Large intestine (tissue), 3 donors: ENCODE measurements at regions not wholly inside any gene's neighbourhood (a gene's known extent, or its start where the extent isn't known, plus 50 kb on each side); places are given as distances from the start of the nearest gene placed in this dataset.

Experiments used
- DNase-seq, 2 donors: peaks; one replicate each; pipeline versions ENCODE4 v3.0.0 to v3.0.0-alpha.2; 2013
- H3K27ac ChIP-seq: one replicate; pipeline ENCODE4 v1.5.1; 2013; ENCODE audit warnings: low read length
- H3K27me3 ChIP-seq: 2 replicates; pipeline ENCODE4 v1.6.1; 2013; ENCODE audit warnings: low read length; ENCODE audit not compliant: control insufficient read depth, insufficient read depth
- H3K36me3 ChIP-seq: 2 replicates; pipeline ENCODE4 v1.6.1; 2013; ENCODE audit warnings: low read length; ENCODE audit not compliant: control insufficient read depth, insufficient read depth
- H3K4me1 ChIP-seq: one replicate; pipeline ENCODE4 v1.6.1; 2013; ENCODE audit warnings: low read length; ENCODE audit not compliant: control insufficient read depth, insufficient read depth
- H3K4me3 ChIP-seq: one replicate; pipeline ENCODE4 v1.5.1; 2013; ENCODE audit warnings: low read length
- H3K9me3 ChIP-seq: one replicate; pipeline ENCODE4 v1.6.1; 2013; ENCODE audit warnings: mild to moderate bottlenecking, low read depth, low read length, moderate library complexity; ENCODE audit not compliant: control insufficient read depth
- WGBS: methylation state at CpG from one replicate; pipeline ENCODE4 v1.1.5; 2013; ENCODE audit warnings: low lambda C conversion rate; ENCODE audit not compliant: insufficient coverage; 5-methylcytosine and 5-hydroxymethylcytosine counted together

DNA sequence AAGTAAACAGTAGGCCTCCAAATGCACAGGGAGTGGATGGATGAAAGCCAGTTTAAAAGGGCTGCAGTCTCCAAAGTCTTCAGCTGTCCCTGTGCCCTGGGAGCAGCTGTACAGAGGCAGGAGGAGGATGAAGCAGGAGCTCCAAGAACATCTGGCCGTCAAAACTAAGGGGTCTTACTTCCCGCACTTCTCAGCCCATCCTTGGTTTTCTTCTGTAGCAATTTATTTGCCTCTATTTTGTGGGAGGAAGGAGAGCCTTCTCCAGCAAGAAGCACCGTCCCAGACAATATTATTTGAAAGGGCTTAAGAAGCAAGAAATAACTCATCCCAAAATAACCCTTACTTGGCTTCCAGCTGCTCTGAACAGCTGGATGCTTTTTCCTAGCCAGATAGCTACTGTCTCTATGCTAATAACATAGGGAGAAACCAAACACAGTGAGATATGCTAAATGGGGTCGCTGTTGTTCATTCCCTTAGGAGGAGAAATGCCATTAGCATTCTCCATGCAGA lies 133.2 kb downstream of the SPATA19 start:
- H3K4me1 ChIP-seq = no peaks in the 10 kb centered on the region
- 20% methylated on average over 1 of the region's 4 CpGs for WGBS
- H3K4me3 ChIP-seq = no peak overlapping the region
- peak; percentile 19 to 39 for DNase-seq
- H3K27me3 ChIP-seq = peaks cover 22% of the 10 kb centered on the region
- H3K27ac ChIP-seq = no peak overlapping the region
- H3K36me3 ChIP-seq = no peaks in the 10 kb centered on the region
- no peaks in the 10 kb centered on the region for H3K9me3 ChIP-seq

DNA sequence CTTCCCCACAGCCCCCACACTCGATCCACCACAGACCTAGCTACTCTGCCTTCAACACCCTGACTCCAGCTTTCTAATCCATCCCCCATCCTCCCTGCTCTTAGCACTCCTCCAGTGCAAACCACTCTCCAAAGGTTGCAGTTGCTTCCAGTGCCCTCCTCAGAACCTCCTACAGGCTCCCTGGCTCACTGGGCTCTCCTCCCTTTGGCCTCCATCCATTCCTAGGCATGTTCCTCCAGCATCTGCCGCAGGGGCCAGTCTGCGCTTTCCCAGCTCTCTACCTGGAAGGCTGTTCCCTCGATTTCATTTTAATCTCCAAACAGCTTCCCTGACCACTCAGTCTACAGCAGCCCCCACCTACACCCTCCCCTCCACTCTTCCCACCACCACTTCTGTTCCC lies 133.8 kb downstream of the SPATA19 start:
- Histone ChIP-seq H3K4me3 (no peak overlapping the region), H3K36me3 (no peaks in the 10 kb centered on the region), H3K27me3 (peaks cover 22% of the 10 kb centered on the region), H3K4me1 (no peaks in the 10 kb centered on the region), H3K27ac (no peak overlapping the region), H3K9me3 (no peaks in the 10 kb centered on the region)
- peak in 1 of 2 donors; percentile 5 for DNase-seq
- WGBS = no CpG with 5 or more reads among the region's 4 CpGs

DNA sequence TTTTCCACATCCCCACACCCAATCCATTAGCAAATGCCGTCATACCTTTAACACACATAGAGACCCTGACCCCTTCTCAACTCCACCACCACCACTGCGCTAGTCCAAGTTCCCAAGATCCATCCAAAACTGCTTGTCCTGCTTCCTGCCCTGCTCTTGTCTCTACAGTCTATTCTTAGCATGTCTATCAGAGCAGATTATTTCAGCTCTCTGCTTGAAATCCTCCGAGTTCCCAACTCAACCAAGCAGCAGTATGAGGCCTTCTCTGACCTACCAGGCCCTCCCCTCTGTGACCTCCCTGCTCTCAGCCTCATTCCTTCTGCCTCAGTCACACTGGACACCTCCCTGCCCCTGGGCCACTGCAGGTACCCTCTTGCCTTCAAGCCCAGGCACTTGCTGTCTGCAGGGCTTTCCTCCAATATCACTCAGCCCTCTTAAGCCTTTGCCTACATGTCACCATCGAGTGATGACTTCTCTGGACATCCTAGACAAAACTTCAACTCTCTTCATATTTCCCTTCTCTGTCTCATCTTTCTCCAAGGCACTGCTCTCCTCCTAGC lies 134.6 kb downstream of the SPATA19 start:
- DNase-seq = no peak
- peaks cover 21% of the 10 kb centered on the region for H3K27me3 ChIP-seq
- no peaks in the 10 kb centered on the region for H3K4me1 ChIP-seq
- no peak overlapping the region for H3K4me3 ChIP-seq
- H3K9me3 ChIP-seq = no peaks in the 10 kb centered on the region
- no peak overlapping the region for H3K27ac ChIP-seq
- no peaks in the 10 kb centered on the region for H3K36me3 ChIP-seq
- 100% methylated on average over 3 of the region's 4 CpGs for WGBS

DNA sequence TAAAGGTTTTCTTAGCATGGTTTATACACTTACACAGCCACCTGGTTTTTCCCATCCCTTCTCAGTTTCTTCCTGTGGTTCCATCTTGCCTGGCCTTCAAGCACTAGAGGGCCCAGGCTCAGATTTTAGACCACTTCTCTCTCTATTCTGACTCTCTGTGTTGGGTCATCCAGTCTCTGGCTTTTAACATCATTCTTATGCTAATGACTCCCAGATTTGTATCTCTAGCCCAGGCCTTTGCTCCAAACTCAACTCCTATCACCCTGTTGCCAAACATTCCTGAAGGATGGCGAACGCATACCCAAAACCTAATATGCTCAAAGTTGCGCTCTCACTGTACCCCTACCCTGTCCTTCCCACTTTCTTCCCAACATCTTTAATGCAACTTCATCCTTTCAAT lies 135.1 kb downstream of the SPATA19 start:
- peaks cover 17% of the 10 kb centered on the region for H3K27me3 ChIP-seq
- DNase-seq = no peak
- no peak overlapping the region for H3K4me3 ChIP-seq
- H3K27ac ChIP-seq = no peak overlapping the region
- no peaks in the 10 kb centered on the region for H3K36me3 ChIP-seq
- H3K4me1 ChIP-seq = no peaks in the 10 kb centered on the region
- no CpG with 5 or more reads among the region's 3 CpGs for WGBS
- no peaks in the 10 kb centered on the region for H3K9me3 ChIP-seq

DNA sequence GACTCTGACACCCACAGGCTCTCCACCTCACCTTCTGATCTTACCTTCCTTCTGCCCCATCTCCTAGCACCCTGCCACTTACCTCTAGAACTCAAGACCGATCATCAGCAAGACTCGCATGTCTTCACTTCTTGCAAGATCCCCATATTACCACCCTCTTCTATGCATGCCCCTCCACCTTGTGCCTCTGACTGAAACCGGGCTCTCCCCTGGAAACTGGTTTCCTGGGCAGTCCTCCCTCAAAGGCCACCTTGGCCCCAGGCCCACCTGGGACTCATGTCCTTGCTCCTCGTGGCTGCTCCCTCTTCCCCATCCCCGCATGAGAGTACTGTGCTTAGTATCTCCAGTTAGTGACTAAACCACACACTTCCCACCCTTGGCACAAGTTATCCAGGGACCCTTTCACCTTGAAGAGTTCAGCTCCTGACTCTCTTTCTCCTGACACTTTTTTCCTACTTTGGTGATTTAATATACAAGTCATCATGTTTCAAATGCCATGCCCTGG lies 136.7 kb downstream of the SPATA19 start:
- WGBS = no CpG with 5 or more reads among the region's 5 CpGs
- DNase-seq = no peak
- Histone ChIP-seq H3K36me3 (no peaks in the 10 kb centered on the region), H3K4me1 (no peaks in the 10 kb centered on the region), H3K9me3 (no peaks in the 10 kb centered on the region), H3K27ac (no peak overlapping the region), H3K27me3 (peaks cover 7% of the 10 kb centered on the region), H3K4me3 (no peak overlapping the region)

DNA sequence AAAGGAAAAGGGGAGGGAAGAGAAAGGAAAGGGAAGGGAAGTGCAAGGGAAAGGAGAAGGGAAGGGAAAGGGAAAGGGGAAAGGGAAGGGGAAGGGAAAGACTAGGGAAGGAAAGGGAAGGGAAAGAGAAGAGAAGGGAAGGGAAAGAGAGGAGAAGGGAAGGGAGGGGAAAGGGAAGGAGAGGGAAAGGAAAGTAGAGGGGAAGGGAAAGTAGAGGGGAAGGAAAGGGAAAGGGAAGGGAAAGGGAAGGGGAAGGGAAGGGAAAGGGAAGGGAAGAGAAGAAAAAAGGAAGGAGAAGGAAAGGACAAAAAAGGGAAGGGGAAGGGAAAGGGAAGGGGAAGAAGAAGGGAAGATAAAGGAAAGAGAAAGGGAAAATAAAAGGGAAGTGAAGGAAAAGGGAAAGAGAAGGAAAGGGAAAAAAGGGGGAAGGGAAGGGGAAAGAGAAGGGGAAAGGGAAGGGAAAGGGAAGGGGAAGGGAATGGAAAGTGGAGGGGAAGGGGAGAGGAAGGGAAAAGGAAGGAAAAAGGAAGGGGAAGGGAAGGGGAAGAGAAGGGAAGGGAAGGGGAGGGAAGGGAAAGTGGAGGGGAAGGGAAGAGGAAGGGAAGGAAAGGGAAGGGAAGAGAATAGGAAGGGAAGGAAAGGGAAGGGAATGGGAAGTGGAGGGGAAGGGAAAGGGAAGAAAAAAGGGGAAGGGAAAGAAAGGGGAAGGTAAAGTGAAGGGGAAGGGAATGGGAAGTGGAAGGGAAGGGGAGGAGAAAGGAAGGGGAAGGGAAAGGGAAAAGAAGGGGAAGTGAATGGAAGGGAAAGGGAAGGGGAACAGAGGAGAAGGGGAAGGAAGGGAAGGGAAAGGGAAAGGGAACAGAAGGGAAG lies 138.2 kb downstream of the SPATA19 start:
- H3K4me3 ChIP-seq = no peak overlapping the region
- no peaks in the 10 kb centered on the region for H3K9me3 ChIP-seq
- DNase-seq = no peak
- H3K27ac ChIP-seq = no peak overlapping the region
- peaks cover 7% of the 10 kb centered on the region for H3K27me3 ChIP-seq
- no peaks in the 10 kb centered on the region for H3K4me1 ChIP-seq
- no peaks in the 10 kb centered on the region for H3K36me3 ChIP-seq

DNA sequence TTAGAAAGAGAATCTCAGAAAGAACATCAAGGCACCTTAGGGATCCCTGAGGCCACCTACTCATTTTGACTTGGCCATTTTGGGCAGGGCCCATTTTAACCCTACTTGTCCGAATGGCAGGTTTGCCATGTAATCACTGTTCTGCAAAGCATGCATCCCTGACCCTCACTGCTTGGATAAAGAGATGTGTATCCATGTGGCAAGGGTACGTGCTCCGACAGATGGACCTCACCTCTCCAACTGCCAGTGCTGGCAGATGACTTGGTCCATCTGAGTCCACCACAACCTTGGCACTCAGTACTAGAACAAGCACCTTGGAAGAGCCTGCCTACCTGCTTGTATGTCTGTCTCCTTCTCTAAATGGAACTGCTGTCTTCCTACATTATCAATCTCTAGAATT lies 139.4 kb downstream of the SPATA19 start:
- no CpG with 5 or more reads among the region's 3 CpGs for WGBS

DNA sequence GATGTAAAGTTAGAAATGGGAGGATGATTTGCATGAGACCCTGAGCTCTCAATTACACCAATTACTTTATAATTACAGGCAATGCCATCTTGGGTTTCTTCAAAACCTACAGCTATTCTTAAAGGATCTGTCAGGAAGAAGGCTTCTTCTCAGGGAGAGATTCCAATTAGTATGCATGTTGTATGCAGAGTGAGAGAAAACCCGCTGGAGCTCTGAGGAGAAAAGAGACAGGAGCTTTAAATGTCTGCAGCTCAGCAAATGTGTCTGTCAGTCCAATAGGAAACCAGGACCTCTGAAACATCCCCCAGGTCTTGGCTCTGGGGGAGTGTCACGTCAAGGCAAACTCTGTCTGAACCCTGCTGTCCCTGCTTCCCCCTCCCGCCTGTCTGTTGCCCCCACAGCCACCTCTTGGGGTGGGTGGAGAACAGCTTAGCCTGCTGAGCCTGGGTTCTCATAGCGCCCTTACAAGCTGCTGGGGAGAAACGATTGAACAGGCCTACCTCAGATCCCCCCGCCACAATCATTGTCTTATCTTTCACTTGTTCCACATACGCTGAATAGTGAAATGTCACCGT lies 140.2 kb downstream of the SPATA19 start:
- no CpG with 5 or more reads among the region's 8 CpGs for WGBS
- no peaks in the 10 kb centered on the region for H3K9me3 ChIP-seq
- H3K27ac ChIP-seq = no peak overlapping the region
- H3K27me3 ChIP-seq = peaks cover 7% of the 10 kb centered on the region
- no peaks in the 10 kb centered on the region for H3K36me3 ChIP-seq
- DNase-seq = no peak
- H3K4me1 ChIP-seq = no peaks in the 10 kb centered on the region
- H3K4me3 ChIP-seq = no peak overlapping the region

More for the DNA sequence above, 139.4 kb downstream of the SPATA19 start:
- H3K36me3 ChIP-seq = no peaks in the 10 kb centered on the region
- no peaks in the 10 kb centered on the region for H3K9me3 ChIP-seq
- H3K27me3 ChIP-seq = peaks cover 7% of the 10 kb centered on the region
- DNase-seq = no peak
- H3K4me3 ChIP-seq = no peak overlapping the region
- no peak overlapping the region for H3K27ac ChIP-seq
- H3K4me1 ChIP-seq = no peaks in the 10 kb centered on the region

DNA sequence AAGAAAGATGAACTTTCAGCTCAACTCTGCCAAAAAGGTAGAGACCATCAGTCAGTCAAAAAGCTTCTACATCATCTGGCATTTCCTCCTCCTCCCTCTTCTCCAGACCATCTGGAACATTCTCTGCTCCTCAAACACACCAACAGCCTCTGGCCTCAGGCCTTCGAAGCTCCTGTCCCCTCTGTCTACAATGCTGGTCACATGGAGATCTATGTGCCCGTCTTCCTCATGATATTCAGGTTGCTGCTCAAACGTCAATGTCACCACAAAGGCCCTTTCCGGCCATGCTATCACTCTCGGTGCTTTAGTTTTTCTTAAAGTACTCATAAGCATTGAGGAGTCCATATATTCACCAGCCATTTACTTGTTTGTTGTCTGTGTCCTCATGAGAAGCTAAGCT lies 146.2 kb downstream of the SPATA19 start:
- Histone ChIP-seq H3K27ac (no peak overlapping the region), H3K4me3 (no peak overlapping the region), H3K27me3 (no peaks in the 10 kb centered on the region), H3K36me3 (no peaks in the 10 kb centered on the region), H3K9me3 (no peaks in the 10 kb centered on the region), H3K4me1 (no peaks in the 10 kb centered on the region)
- 94% methylated on average over 3 of the region's 5 CpGs for WGBS
- DNase-seq = no peak

DNA sequence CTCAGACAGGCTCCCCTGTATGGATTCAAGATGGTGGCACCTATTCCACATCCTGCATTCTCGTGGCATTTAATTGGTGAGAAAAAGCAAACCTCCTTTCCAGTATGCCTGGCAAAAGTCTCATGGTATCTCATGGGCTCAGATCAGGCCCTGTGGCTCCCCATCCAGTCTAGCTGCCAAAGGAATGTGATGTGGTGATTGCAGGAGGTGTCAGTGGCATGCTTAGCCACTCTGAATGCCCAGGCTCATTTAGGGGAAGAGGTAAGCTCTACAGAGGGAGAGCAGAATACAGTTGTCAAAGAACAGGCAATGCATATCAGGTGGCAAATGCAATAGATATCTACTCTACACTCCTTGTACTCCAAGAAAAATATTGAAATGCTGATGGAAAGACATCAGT lies 146.7 kb downstream of the SPATA19 start:
- Histone ChIP-seq H3K36me3 (no peaks in the 10 kb centered on the region), H3K27me3 (no peaks in the 10 kb centered on the region), H3K4me1 (no peaks in the 10 kb centered on the region), H3K27ac (no peak overlapping the region), H3K4me3 (no peak overlapping the region), H3K9me3 (no peaks in the 10 kb centered on the region)
- no CpG with 5 or more reads among the region's 1 CpG for WGBS
- DNase-seq = no peak
